HEK293T (cell line): ENCODE measurements at regions not wholly inside any gene's neighbourhood (a gene's known extent, or its start where the extent isn't known, plus 50 kb on each side); places are given as distances from the start of the nearest gene placed in this dataset.

Experiments used
- BHLHE40 ChIP-seq: fragments of 450-650 bp; IDR thresholded peaks from 2 replicates; pipeline ENCODE4 v1.6.1; 2016; ENCODE audit warnings: mild to moderate bottlenecking, moderate library complexity, borderline replicate concordance
- ELF4 ChIP-seq: fragments of 450-650 bp; IDR thresholded peaks from 2 replicates; pipeline ENCODE4 v1.6.1; 2017; ENCODE audit warnings: antibody characterized with exemption
- FOXA1 ChIP-seq: fragments of 450-650 bp; IDR thresholded peaks from 2 replicates; pipeline ENCODE4 v1.6.1; 2016; ENCODE audit warnings: mild to moderate bottlenecking
- FOXK2 ChIP-seq: fragments of 450-650 bp; IDR thresholded peaks from 2 replicates; pipeline ENCODE4 v1.6.1; 2016; ENCODE audit warnings: mild to moderate bottlenecking
- FOXM1 ChIP-seq: fragments of 450-650 bp; IDR thresholded peaks from 2 replicates; pipeline ENCODE4 v1.6.1; 2017; ENCODE audit warnings: mild to moderate bottlenecking, borderline replicate concordance
- HDGF ChIP-seq: fragments of 450-650 bp; IDR thresholded peaks from 2 replicates; pipeline ENCODE4 v1.6.1; 2017; ENCODE audit warnings: antibody characterized with exemption, borderline replicate concordance
- LEF1 ChIP-seq: fragments of 450-650 bp; IDR thresholded peaks from 2 replicates; pipeline ENCODE4 v1.6.1; 2017; ENCODE audit warnings: mild to moderate bottlenecking, borderline replicate concordance
- SP1 ChIP-seq: fragments of 450-650 bp; IDR thresholded peaks from 2 replicates; pipeline ENCODE4 v1.6.1; 2017
- ZNF384 ChIP-seq: fragments of 450-650 bp; IDR thresholded peaks from 2 replicates; pipeline ENCODE4 v1.6.1; 2016
- TF ChIP-seq, protein P1 (sequence below): fragments of 450-650 bp; IDR thresholded peaks from 2 replicates; pipeline ENCODE4 v1.6.1; 2016

- TF ChIP-seq FOXM1 (no peak), FOXA1 (no peak), SP1 (no peak), ZNF384 (no peak), FOXK2 (no peak), HDGF (no peak), LEF1 (no peak), BHLHE40 (no peak), ELF4 (no peak)
- TF ChIP-seq, protein P1, sequence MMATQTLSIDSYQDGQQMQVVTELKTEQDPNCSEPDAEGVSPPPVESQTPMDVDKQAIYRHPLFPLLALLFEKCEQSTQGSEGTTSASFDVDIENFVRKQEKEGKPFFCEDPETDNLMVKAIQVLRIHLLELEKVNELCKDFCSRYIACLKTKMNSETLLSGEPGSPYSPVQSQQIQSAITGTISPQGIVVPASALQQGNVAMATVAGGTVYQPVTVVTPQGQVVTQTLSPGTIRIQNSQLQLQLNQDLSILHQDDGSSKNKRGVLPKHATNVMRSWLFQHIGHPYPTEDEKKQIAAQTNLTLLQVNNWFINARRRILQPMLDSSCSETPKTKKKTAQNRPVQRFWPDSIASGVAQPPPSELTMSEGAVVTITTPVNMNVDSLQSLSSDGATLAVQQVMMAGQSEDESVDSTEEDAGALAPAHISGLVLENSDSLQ: no peak
Measured at GRCh38 chr11:26112264-26112663, 219.7 kb upstream of the ANO3 start.
